ENCODE measurements at regions not wholly inside any gene's neighbourhood (a gene's known extent, or its start where the extent isn't known, plus 50 kb on each side); places are given as distances from the start of the nearest gene placed in this dataset.

GRCh38 chr4:171676555-171677215 is 136.5 kb upstream of the GALNTL6 start:
- H3K4me3 ChIP-seq (replicated peaks; ENCODE audit: low read depth, low read length), result no peak overlapping the region
- no peak for TF ChIP-seq CTCF (IDR thresholded peaks at IDR 0.05; ENCODE audit: low read depth, low read length, missing control alignments)
- DNase-seq (ENCODE audit: extremely low read depth, low read depth), result no peak

GRCh38 chr4:171674781-171675180 is 138.4 kb upstream of the GALNTL6 start:
- no peak for TF ChIP-seq CTCF (IDR thresholded peaks at IDR 0.05; ENCODE audit: low read depth, low read length, missing control alignments)
- H3K4me3 ChIP-seq (replicated peaks; ENCODE audit: low read depth, low read length), result no peak overlapping the region
- no peak for DNase-seq (ENCODE audit: extremely low read depth, low read depth)

DNA sequence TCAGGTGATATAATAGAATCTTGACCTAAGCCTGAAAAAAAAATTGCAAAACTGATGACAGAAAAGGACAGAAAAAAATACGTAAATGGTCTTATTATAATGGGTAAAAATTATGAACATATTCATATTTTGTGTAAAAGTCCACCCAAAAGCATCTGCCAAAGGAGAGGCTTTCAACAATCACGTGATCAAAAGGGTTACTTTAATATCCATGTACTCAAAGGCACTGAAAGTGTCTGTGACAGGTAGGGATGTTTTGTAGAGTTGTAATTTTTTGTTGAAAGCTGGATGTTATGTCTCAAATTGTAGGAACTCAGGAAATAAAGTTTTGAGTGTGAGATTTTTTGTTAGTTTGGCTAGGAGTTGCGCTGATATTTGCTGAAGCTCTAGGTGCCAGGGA is 144.8 kb upstream of the GALNTL6 start:
- no peak overlapping the region for H3K4me3 ChIP-seq (replicated peaks; ENCODE audit: low read depth, low read length)

DNA sequence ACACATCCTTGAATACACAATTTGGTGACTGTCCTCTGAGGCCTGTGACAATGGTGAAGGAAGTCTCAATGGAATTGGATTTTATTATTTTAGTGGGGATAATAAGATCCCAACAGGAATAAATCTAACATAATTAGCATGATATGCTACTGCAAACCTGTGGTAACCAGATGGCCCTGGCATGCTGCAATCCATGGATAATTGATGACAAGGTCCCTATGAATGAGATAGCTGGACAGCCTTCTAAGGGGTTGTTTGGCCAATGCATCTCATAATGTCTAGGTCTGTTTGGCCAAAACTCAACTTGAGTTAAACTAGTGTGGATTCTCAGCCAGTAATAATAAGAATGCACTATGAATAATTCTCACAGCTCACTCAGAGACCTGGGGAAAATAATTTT is 145.3 kb upstream of the GALNTL6 start:
- no peak overlapping the region for H3K4me3 ChIP-seq (replicated peaks; ENCODE audit: low read depth, low read length)
- DNase-seq (ENCODE audit: extremely low read depth, low read depth), result no peak
- no peak for TF ChIP-seq CTCF (IDR thresholded peaks at IDR 0.05; ENCODE audit: low read depth, low read length, missing control alignments)

More for the DNA sequence above, 144.8 kb upstream of the GALNTL6 start:
- no peak for TF ChIP-seq CTCF (IDR thresholded peaks at IDR 0.05; ENCODE audit: low read depth, low read length, missing control alignments)
- DNase-seq (ENCODE audit: extremely low read depth, low read depth), result no peak

DNA sequence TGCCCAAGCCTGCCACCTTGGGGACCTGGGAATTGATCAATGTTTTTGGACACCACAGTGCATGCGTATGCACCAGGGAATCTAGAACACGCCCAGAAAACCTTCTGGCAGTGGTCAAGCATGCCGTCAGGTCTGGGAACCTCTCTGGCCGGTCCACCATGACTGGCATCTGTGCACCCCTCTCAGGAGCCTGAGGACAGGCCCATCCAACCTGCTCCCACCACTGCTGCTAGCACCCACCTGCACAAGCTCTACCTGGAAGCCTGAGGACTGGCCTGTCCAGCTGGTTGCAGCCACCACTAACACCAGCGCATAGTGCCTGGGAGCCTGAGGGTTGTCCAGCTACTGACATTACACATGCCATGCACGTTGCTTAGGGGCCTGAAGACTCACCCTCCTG is 162.1 kb upstream of the GALNTL6 start:
- TF ChIP-seq CTCF (IDR thresholded peaks at IDR 0.05; ENCODE audit: low read depth, low read length, missing control alignments), result no peak
- no peak for DNase-seq (ENCODE audit: extremely low read depth, low read depth)
- no peak overlapping the region for H3K4me3 ChIP-seq (replicated peaks; ENCODE audit: low read depth, low read length)

GRCh38 chr4:171650543-171650942 is 162.7 kb upstream of the GALNTL6 start:
- no peak overlapping the region for H3K4me3 ChIP-seq (replicated peaks; ENCODE audit: low read depth, low read length)
- DNase-seq (ENCODE audit: extremely low read depth, low read depth), result no peak
- TF ChIP-seq CTCF (IDR thresholded peaks at IDR 0.05; ENCODE audit: low read depth, low read length, missing control alignments), result no peak

DNA sequence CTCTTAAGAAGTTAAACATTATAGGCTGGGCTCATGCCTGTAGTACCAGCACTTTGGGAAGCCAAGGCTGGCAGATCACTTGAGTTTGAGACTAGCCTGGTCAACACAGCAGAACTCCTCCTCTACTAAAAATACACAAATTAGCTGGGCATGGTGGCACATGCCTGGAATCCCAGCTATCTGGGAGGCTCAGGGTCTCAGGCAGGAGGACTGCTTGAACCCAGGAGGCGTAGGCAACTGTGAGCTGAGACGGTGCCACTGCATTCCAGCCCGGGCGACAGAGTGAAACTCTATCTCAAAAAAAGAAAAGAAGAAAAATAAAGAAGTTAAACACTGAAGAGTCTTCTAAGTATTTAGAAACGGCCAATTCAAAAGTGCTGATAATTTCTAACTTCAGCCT is 164.3 kb upstream of the GALNTL6 start:
- DNase-seq (ENCODE audit: extremely low read depth, low read depth), result no peak
- H3K4me3 ChIP-seq (replicated peaks; ENCODE audit: low read depth, low read length), result no peak overlapping the region
- TF ChIP-seq CTCF (IDR thresholded peaks at IDR 0.05; ENCODE audit: low read depth, low read length, missing control alignments), result no peak

All from HFF-Myc (cell line).